HG03103 (cell line): ENCODE measurements at regions not wholly inside any gene's neighbourhood (a gene's known extent, or its start where the extent isn't known, plus 50 kb on each side); places are given as distances from the start of the nearest gene placed in this dataset.

Source experiments
- ATAC-seq: cut with Tn5 transposase; IDR thresholded peaks from one replicate; pipeline ENCODE4 v1.9.1; 2021; ENCODE audit warnings: low read depth; ENCODE audit not compliant: unreplicated experiment

DNA sequence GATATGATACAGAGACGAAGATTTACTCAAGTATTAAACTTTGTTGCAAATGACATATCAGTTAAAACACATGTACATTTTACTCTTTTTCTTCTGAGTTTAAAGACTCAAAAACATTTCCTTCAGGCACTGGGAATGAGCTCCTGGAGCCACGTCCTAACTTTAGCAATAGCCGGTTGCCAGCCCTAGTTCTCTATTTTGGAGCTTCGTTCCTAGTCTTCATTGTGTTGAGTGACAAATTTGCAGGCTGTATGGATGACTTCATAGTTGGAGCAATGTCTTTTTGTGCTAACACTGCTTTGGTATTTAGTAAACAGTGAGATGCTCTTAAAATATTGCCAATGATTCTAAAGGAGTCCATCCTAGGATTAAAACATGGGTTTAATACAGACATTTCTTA, 190.9 kb downstream of the FAT4 start:
- ATAC-seq: no peak

DNA sequence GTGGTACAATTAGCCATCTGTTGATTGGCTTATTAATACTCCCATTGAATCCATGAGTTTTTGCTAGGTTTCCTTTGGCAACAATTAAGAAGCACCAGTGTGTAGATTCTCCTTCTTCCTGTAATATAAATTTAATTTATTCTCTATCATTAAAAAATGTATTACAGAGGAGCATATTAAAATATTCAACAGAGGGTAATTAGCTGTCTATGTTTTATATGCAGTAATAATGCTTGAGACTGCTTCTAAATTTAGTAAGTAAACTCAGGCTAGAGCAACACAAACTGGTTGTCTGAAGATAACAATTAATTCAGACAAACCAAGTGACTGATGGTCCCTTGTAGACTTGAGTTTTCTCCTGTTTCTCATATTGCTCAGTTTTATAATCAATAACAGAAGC, 192.4 kb downstream of the FAT4 start:
- no peak for ATAC-seq

DNA sequence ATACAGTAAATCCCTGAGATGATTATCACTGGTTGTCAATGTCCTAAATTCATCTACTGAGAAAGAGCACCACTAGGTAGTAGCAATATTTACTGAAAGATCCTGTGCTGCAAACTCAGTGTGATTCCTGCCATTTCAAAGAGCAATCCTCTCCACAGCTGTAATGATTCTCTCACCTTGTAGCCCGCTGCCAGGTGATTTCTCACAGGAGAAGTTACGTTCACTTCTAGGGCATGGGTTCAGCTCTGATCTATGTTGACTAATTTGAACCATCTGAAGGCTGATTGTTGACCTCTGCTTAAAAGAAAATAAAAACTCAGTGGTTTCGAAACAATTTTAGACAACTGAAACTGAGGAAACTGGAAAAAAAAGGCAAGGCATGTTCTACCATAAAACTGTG, 197.0 kb downstream of the FAT4 start:
- no peak for ATAC-seq

DNA sequence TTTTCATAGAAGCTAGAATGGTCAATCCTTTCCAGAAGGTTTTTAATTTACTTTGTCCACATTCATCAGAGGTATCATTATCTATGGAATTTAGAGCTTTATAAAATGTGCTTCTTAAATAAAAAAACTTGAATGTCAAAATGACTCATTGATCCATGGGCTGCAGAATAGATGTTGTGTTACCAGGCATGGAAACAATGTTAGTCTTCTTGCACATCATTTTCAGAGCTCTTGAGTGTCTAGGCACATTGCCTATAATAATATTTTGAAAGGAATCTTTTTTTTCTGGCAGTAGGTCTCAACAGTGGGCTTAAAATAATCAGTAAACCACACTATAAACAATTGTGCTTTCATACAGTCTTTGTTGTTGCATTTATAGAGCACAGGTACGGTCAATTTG, 200.3 kb downstream of the FAT4 start:
- no peak for ATAC-seq

DNA sequence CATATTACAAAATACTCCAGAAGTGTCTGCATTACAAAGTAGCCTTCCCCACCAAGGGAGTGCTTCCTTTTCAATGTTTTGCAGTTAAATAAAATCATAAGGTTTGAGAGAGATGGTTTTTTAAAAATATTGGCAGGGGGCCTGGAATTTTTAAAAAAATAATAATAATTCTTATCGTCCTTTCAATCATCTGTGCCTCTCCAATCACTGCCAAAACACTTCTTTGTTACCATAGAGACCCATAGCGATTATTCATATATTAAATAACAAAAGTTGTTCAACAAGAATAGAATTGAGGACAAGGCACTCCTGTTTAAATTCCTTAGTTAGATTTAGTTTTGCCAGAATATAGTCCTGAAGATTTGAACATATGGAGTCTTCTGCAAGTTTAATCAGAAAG, 203.1 kb downstream of the FAT4 start:
- ATAC-seq: no peak

DNA sequence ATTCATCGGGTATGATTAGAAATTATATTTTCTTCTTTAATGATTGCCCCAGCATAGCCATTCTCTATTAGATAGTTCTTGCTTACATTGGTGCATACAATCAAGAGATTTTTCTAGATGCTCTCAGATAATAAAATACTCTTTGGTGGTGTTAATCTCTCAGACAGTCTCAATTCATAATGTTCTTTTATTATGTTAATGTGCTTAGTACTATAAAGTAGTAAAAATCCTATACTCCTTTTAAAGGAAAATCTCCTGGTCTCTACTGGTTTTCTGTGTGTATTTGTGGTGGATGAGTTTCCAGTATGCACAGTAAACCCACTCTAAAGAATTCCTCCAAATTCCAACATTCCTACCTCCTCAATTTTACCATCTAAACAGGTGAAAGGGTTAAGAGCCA, 203.5 kb downstream of the FAT4 start:
- no peak for ATAC-seq

DNA sequence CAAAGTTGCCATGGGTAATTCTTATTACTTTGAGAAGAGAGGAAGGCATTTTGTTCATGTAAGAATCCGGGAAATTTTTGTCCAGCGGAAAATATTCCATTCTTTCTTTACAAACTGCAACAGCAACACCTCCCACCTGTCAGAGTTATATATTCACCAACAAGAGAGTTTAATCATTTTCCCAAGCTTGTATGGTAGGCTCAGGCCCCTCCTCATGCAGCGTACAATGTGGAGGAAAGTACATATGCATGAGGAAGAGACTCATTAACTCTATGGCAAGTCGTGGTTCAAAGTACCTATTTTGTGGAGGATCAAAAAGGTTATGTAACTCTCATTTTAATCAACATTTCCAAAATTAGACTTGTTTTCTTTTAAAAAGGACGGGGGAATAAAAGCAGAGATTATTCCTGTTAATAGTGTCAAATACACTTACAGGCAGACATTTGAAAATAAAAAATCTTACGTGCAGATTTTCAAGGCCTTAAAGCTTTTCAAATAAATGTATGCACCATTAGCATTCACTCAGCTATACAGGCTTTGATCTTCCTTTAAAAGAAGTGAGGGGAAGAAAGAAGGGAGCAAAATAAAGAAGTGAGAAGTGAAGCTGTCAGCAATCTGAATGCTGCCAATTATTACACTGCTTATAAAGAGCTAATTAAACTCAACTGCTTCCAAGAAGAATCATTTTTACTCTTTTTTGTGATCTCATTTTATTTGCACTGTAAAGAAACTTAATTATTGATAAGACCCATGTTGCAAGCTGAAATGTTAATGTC, 204.8 kb downstream of the FAT4 start:
- no peak for ATAC-seq

DNA sequence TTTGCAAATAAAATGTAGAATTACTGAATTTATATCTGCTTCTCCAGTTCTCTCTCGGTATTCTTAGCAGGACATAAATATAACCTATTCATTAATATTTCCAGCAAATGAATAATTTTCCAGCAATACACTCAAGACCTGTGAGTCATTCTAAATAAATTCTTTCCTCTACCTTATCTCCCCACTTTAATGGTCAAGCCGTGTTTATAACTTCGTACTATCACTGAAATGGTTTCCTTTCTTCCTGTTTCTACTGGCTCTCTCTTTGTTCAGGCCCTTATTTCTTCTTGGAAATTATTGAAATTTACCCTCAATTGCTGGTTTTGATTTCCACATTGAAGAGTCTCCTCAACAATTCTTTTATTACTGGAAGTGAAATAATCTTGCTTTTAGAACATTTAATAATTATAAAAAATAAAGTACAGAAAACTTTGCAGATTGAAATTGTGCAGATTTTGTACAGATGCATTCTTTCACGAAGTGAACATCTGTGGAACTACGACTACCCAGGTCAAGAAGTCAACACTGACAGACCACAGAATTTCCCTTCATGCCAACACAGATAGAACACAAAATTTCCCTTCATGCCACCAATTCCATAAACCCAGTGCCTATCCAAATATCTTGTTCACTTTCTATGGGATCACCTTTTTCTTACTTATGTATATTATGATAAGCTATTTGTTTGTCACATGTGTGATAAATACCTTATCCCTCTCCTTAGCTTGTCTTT, 205.7 kb downstream of the FAT4 start:
- ATAC-seq: no peak

DNA sequence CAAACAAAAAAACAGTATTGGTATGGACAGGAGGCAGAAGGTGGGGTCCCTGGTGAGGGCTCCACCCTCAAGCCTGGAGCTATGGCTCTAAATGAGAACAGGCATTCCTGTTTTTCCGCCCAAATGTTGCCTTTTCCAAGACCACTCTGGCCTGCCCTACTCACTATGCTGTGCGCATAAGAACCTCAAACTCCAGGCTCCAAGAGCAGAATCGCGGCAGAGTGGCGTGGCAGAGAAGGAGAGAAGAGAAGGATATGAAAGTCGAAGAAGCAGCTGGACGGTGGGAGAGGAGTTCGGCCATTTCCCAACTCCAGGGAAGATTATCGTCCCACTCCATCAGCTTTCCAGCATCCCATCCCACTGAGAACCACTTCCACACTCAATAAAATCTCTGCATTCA, 207.8 kb downstream of the FAT4 start:
- no peak for ATAC-seq

DNA sequence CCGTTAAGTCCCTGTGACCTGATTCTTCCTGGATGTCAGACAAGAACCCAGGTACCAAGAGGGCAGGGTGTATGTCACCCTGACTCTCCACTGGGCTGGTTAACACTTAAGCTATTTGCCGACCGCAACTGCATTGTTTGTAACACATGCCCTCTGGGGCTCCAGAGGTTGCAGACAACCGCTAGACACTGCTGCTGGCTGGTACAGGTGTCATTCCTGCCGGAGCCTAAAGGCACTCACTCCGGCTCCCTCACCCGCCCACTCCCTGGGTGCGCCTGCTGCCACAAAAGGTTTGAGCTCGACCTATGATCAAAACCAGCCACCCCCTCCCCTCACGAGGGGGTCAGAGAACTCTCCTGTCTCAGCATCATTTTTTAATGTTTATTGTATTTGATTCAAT, 208.2 kb downstream of the FAT4 start:
- no peak for ATAC-seq

DNA sequence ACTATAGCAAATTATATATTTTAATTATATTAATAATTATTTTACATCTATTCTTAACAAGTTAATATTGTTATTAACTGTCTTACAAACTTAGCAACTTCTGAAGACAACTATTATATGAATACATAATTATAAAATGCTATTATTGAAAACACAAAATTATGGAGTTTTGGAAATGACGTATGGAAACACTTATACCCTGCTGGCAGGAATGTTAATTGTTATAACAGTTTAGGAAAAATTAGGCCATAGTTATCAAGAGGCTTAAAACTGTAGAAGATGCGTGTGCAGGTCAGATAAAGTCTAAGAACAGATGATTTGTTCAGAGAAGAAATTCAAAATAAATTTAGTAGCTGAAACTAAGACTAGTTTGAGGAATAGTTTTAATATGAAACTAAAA, 211.7 kb downstream of the FAT4 start:
- no peak for ATAC-seq

DNA sequence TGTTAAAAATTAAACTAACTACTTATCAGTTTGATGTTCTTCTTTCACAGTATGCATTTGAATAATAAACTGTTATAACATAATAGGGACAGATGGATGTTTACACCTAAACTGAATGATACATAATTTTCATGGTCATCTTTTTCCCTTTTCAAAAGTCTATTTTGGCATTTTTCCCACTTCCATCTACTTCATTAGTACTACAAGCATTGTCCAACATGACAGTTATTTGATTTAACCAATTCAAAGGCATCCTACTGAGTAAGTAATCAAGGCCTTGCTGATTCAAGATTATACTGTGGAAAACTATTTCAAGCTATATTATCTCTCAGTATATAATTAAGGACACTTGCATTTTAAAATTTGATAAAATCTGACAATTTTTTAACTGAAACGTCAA, 212.9 kb downstream of the FAT4 start:
- no peak for ATAC-seq

DNA sequence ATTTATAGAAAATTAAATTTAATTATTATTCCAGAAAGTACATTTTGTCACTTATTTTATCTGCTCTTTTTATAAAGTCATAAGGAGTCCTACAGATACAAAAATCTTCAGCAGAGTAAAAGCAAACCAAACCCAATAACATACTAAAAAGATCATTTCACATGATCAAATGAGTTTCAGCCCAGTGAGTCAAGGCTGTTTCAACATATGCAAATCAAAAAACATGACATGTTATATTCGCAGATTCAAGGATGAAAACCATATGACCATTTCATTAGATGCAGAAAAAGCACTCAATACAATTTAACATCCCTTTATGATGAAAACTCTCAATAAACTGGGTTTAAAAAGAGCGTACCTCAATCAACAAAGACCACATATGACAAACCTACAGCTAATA, 214.3 kb downstream of the FAT4 start:
- no peak for ATAC-seq

DNA sequence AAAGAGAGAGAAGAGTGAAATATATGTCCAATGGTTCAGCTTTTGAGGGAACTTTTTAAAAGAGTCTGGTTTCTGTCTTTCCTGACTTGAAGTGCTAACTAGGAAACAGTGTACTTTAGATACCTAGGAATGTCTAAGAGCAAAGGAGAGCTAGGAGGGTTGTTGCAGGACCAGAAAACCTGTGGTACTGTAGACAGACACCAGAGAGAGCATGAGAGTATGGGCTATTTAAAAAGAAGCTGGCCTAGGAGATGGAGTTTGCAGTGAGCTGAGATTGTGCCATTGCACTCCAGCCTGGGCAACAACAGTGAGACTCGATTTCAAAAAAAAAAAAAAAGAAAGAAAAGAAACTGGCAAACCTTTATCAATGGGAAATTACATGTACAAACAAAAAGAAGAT, 223.9 kb downstream of the FAT4 start:
- no peak for ATAC-seq

DNA sequence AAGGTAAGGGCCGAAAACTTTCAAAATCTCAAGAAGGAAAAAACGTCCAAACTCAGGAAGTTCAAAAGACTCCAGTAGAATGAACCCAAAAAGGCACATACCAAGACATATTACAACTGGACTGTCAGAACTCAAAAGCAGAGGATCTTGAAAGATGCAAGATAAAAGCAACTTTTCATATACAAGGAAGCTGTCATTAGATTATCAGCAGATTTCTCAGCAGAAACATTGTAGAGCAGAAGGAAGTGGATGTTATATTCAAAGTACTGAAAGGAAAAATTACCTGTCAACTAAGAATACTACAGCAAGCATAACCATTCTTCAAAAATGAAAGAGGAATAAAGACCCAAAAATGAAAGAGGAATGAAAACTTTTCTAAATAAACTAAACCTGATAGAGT, 224.9 kb downstream of the FAT4 start:
- ATAC-seq: no peak

DNA sequence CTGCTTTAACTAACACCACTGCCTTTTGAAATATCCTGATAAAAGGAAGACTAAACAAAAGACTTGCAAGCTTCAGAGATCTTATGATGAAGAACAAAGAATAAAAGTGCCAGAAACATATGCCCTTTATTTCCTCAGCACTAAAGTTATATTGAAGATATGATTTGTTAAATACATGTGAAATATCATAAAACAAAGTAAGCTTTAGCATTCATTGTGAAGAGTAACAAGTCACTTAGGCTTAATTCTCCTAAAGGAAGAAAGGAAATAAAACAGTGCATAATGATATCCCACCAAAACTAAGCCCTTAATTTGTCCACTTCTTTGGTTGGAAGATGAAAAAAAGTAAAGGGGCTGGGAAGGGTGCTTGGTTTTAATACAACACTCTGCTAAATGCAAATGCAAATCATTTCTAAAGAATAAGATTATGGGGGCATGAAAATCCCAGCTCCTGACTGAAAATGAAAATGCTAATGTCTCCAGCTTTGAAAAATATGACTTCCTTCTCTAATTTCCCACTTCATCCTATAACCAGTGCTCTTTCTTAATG, 227.2 kb downstream of the FAT4 start:
- no peak for ATAC-seq

DNA sequence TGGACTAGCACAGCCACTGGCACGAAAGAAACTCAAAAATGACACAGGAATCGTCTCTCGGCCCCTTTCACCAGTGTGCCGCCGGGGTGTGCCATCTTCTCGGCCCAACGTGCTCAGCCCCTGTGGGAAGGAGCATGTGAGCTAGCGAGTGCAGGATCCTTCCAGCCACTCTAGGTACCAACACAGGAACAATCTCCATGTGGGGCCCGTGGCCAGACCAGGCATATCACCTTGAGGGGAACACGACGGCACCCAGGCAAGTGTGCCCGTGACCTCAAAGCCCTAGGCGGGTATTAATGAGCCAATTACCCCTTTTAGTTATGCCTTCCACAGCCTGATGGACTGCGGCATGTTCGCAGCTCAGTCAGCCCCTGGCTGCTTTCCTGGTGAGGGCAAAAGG, 231.5 kb downstream of the FAT4 start:
- no peak for ATAC-seq

DNA sequence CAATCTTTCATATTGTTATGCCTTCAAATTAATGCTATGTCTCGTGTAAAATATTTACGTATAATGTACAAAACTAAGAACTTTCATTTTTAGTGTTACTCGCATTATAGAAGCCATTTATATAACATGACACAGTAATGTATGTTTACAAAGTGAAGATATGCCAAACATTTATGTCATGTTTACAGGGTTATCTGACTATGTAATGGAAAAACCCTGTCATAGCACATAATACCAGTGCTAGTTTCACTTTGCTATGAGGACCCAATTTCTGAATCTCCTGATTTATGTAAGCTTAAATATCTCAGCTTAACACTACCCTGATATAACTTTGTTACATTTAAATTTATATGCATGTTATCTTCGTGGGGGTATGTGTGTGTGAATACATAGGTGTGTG, 233.1 kb downstream of the FAT4 start:
- no peak for ATAC-seq

DNA sequence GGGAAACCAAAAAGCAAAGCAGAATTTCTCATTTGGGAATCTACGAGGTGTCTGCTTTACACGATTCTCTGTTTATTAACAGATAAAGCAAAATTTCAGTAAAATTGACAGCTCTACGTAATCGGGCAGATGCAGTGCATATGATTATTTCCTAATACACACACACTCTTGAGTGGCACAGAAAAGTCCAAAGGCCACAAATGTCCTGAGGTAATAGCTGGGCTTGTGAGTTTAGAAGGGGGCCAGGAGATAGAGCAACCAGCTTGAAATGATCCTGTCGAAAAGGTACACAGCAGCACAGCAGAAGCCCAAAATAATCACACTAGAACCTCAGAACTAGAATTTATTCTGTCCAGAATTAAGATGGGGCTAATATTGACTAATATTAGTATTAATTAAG, 236.0 kb downstream of the FAT4 start:
- ATAC-seq: no peak

DNA sequence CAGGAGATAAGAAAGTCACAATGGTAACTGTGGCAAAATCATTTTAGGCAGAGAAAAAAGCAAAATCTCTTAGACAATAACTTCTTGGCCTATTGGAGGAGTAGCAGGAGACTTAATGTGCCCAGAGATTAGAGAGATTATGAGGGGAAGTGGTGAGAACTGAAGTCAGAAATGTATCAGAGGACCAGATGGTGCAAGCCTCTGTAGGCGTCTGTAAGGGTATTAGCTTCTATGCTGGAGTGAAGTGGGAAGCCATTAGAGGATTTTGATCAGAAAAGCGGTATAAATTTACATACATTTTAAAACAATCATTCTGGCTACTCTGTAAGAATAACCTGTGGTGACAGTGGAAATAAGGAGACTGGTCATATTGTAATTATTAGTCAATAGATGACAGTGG, 236.7 kb downstream of the FAT4 start:
- ATAC-seq: no peak

DNA sequence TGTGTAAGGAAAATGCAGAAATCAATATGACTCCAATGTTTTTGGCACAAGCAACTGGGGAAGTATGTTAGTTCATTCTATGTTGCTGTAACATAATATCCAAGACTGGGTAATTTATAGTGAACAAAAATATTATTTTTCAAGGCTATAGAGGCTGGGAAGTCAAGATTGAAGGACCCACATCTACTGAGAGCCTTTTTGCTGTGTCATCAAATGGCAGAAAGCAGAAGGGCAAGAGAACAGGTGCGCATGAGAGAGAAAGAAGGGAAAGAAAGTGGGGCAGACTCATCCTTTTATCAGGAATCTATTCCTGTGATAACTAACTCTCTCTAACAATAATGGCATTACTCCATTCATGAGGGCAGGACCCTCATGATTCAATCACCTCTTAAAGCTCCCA, 237.2 kb downstream of the FAT4 start:
- no peak for ATAC-seq

DNA sequence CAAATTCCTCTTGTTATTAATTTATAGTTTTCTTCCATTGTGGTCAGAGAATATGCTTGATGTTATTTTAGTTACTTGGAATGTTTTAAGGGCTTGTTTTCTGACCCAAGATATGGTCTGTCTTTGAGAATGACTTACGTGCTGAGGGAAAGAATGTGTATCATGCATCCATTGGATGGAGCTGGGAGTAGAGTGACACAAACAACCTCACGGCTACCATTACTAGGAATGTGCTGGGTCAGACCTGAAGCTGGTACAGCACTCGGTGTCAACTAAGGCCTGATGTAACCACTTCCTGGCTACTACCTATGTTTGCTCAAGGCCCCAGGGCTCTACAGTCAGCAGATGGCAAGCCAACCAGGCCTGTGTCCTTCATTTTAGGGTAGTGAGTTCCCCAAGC, 257.8 kb downstream of the FAT4 start:
- no peak for ATAC-seq
